K562 (cell line): ENCODE measurements at regions not wholly inside any gene's neighbourhood (a gene's known extent, or its start where the extent isn't known, plus 50 kb on each side); places are given as distances from the start of the nearest gene placed in this dataset.

Experiments used
- ATAC-seq: fragments of 200-7000 bp; cut with Tn5 transposase; 3 replicates; pipeline ENCODE4 v1.9.1; 2020; ENCODE audit warnings: moderate library complexity
- BruUV-seq: library from RNA; stranded (reverse); fragments of 400-500 nt; replicated peaks from 2 replicates; lab custom pipeline; 2021; lab: Mats Ljungman, UMichigan
- CTCF ChIA-PET: fragments of 300-600 bp; formaldehyde crosslinking; extraction: SDS; loops from one replicate; lab custom pipeline; 2021; ENCODE audit warnings: low intra/inter-chr PET ratio; lab: Yijun Ruan, JAX
- POLR2A ChIA-PET: fragments of 300-600, 350-650 bp; sonication (Branson Sonifier 250); formaldehyde crosslinking; extraction: SDS; loops from one replicate; lab custom pipeline; 2021; ENCODE audit warnings: antibody characterized with exemption, inconsistent platforms; lab: Yijun Ruan, JAX
- DNase-seq, 4 experiments: peaks; one replicate each; pipeline versions ENCODE4 v3.0.0 to v3.0.0-alpha.2; 2011 to 2018; ENCODE audit warnings: low spot score in 3 of 4, mixed read lengths in 3 of 4; ENCODE audit errors: extremely low read depth in 1 of 4
- FAIRE-seq: peaks from 2 replicates; lab custom pipeline; 2011; peaks lifted over from hg19 to GRCh38; lab: Jason Lieb, UNC
- H2AFZ ChIP-seq: 2 replicates; pipeline ENCODE4 v1.6.0; 2011; ENCODE audit warnings: low read depth, low read length, control low read depth, inconsistent platforms
- H3K27ac ChIP-seq: fragments of 200-600 bp; 3 replicates; pipeline ENCODE4 v1.8.0; 2011; ENCODE audit warnings: low read depth, mild to moderate bottlenecking, control low read depth, inconsistent platforms, low read length, moderate library complexity, mixed read lengths; ENCODE audit errors: extremely low read depth
- H3K27me3 ChIP-seq, 2 experiments: fragments of 300-600 bp in 1 of 2; 2 replicates in 1 of 2; 3 replicates in 1 of 2; pipeline versions ENCODE4 v1.6.0 to v1.8.0; 2011; ENCODE audit warnings: inconsistent platforms in 2 of 2, low read length in 2 of 2, mild to moderate bottlenecking in 1 of 2, mixed read lengths in 1 of 2, moderate library complexity in 1 of 2; ENCODE audit not compliant: control insufficient read depth in 2 of 2, insufficient read depth in 2 of 2
- H3K36me3 ChIP-seq: fragments of 300-600 bp; 3 replicates; pipeline ENCODE4 v1.8.0; 2011; ENCODE audit warnings: mild to moderate bottlenecking, low read length, inconsistent platforms; ENCODE audit not compliant: control insufficient read depth, insufficient read depth
- H3K4me1 ChIP-seq, 2 experiments: fragments of 200-600 bp in 1 of 2; replicated peaks in 1 of 2; 2 replicates in 1 of 2; 3 replicates in 1 of 2; pipeline versions ENCODE4 v1.5.1 to v1.8.0; 2011; ENCODE audit warnings: inconsistent platforms in 2 of 2, low read length in 2 of 2, mild to moderate bottlenecking in 1 of 2, mixed read lengths in 1 of 2, moderate library complexity in 1 of 2; ENCODE audit not compliant: control insufficient read depth in 2 of 2, insufficient read depth in 2 of 2
- H3K4me2 ChIP-seq: 2 replicates; pipeline ENCODE4 v1.6.1; 2011; ENCODE audit warnings: low read length, control low read depth, inconsistent platforms, mixed read lengths; ENCODE audit not compliant: insufficient read depth
- H3K4me3 ChIP-seq: fragments of 200-600 bp; sonication (generic), shearing (Covaris generic); 2 replicates; pipeline ENCODE4 v1.5.1; 2016; ENCODE audit warnings: control low read depth, inconsistent platforms
- H3K79me2 ChIP-seq: fragments of 200-600 bp; 3 replicates; pipeline ENCODE4 v1.8.0; 2011; ENCODE audit warnings: low read length, inconsistent platforms; ENCODE audit not compliant: control insufficient read depth, insufficient read depth
- H3K9ac ChIP-seq, 2 experiments: 2 replicates each; pipeline versions ENCODE4 v1.6.0 to v1.6.1; 2011; ENCODE audit warnings: low read depth in 2 of 2, low read length in 2 of 2, control low read depth in 1 of 2, inconsistent platforms in 1 of 2, mild to moderate bottlenecking in 1 of 2, mixed read lengths in 1 of 2; ENCODE audit not compliant: insufficient read depth in 1 of 2
- H3K9me1 ChIP-seq: one replicate; pipeline ENCODE4 v1.6.0; 2011; ENCODE audit warnings: inconsistent platforms, mild to moderate bottlenecking, low read length, moderate library complexity; ENCODE audit not compliant: control insufficient read depth, insufficient read depth
- H3K9me3 ChIP-seq: replicated peaks from 2 replicates; pipeline ENCODE4 v1.5.1; 2011; ENCODE audit warnings: low read depth, low read length, inconsistent platforms; ENCODE audit not compliant: control insufficient read depth, insufficient read depth
- H4K20me1 ChIP-seq: replicated peaks from 2 replicates; pipeline ENCODE4 v1.6.1; 2011; ENCODE audit warnings: low read length, inconsistent platforms, mixed read lengths; ENCODE audit not compliant: control insufficient read depth, insufficient read depth
- AFF1 ChIP-seq, 2 experiments: fragments of 450-650 bp; IDR thresholded peaks; 2 replicates each; pipeline ENCODE4 v1.6.1; 2018; ENCODE audit warnings: mild to moderate bottlenecking in 2 of 2, low read depth in 1 of 2; ENCODE audit not compliant: partially characterized antibody in 2 of 2
- CBX2 ChIP-seq: fragments of 200-600 bp; sonication (generic); IDR thresholded peaks from one replicate; pipeline ENCODE4 v1.6.1; 2012; ENCODE audit warnings: mild to moderate bottlenecking, low read length, inconsistent platforms; ENCODE audit not compliant: insufficient read depth, poor library complexity, severe bottlenecking
- FUS ChIP-seq: fragments of 200-400 bp; formaldehyde crosslinking; optimal IDR thresholded peaks from 2 replicates; pipeline ENCODE3; 2017; ENCODE audit warnings: low read depth, low read length
- KDM1A ChIP-seq, 2 experiments: fragments of 450-650 bp; IDR thresholded peaks; 2 replicates each; pipeline ENCODE4 v1.6.1; 2016; ENCODE audit warnings: mild to moderate bottlenecking in 2 of 2
- NFIX ChIP-seq: fragments of 250-450 bp; sonication (Bioruptor Pico); IDR thresholded peaks from 2 replicates; pipeline ENCODE4 v1.4.0; 2020; ENCODE audit warnings: low read depth, mild to moderate bottlenecking, moderate library complexity
- POLR2AphosphoS5 ChIP-seq: IDR thresholded peaks from 2 replicates; pipeline ENCODE4 v1.6.1; 2011; ENCODE audit warnings: mild to moderate bottlenecking, low read depth, low read length, moderate library complexity; ENCODE audit not compliant: control insufficient read depth, insufficient read depth
- RBFOX2 ChIP-seq: fragments of 200-400 bp; formaldehyde crosslinking; IDR thresholded peaks from 2 replicates; pipeline ENCODE4 v1.6.1; 2017; ENCODE audit warnings: low read depth, mild to moderate bottlenecking, low read length, moderate library complexity
- TOE1 ChIP-seq, 2 experiments: fragments of 450-650 bp in 1 of 2; sonication (generic) in 1 of 2; formaldehyde crosslinking in 1 of 2; IDR thresholded peaks; 2 replicates each; pipeline versions ENCODE4 v1.7.1 to v1.8.0; 2016 to 2022; ENCODE audit warnings: borderline replicate concordance in 2 of 2, mild to moderate bottlenecking in 2 of 2, antibody characterized with exemption in 1 of 2, inconsistent platforms in 1 of 2, low read depth in 1 of 2, missing genetic modification reagents in 1 of 2, moderate library complexity in 1 of 2
- ZC3H4 ChIP-seq: sonication (generic); formaldehyde crosslinking; IDR thresholded peaks from 2 replicates; pipeline ENCODE4 v1.9.0; 2021; ENCODE audit warnings: missing genetic modification reagents, borderline replicate concordance
- ZNF408 ChIP-seq: fragments of 250-450 bp; sonication (Bioruptor Pico); IDR thresholded peaks from 2 replicates; pipeline ENCODE4 v1.4.0; 2020; ENCODE audit warnings: low read depth, mild to moderate bottlenecking, moderate library complexity
- ZNF561 ChIP-seq: fragments of 450-650 bp; formaldehyde crosslinking; conservative IDR thresholded peaks from 2 replicates; pipeline ENCODE4 v1.4.0; 2020; ENCODE audit warnings: mild to moderate bottlenecking, moderate library complexity
- WGBS: fragments of 100-300 bp; shearing (Covaris generic); methylation state at CpG from one replicate; pipeline ENCODE4 v1.1.6; 2016; ENCODE audit warnings: low coverage, mixed read lengths; ENCODE audit not compliant: insufficient coverage; ENCODE audit errors: missing lambda C conversion rate; 5-methylcytosine and 5-hydroxymethylcytosine counted together
- in situ Hi-C: fragments of 300-500 bp; cut with MboI; formaldehyde crosslinking; loops from 4 replicates; pipeline ENCODE4 v1.15.0; 2018; ENCODE audit warnings: inconsistent platforms, mixed read lengths
- intact Hi-C: fragments of 100-400 bp; cut with micrococcal nuclease; formaldehyde crosslinking; loops from 2 replicates; pipeline ENCODE4 v1.14.2; 2022
- TF ChIP-seq, protein P1 (sequence below): fragments of 450-650 bp; IDR thresholded peaks from 2 replicates; pipeline ENCODE4 v1.6.1; 2016; ENCODE audit warnings: antibody characterized with exemption
- TF ChIP-seq, protein P2 (sequence below): IDR thresholded peaks from 2 replicates; pipeline ENCODE4 v1.6.1; 2011; ENCODE audit warnings: borderline replicate concordance, low read depth, mild to moderate bottlenecking, moderate library complexity, low read length; ENCODE audit not compliant: insufficient read depth, poor library complexity, severe bottlenecking

DNA sequence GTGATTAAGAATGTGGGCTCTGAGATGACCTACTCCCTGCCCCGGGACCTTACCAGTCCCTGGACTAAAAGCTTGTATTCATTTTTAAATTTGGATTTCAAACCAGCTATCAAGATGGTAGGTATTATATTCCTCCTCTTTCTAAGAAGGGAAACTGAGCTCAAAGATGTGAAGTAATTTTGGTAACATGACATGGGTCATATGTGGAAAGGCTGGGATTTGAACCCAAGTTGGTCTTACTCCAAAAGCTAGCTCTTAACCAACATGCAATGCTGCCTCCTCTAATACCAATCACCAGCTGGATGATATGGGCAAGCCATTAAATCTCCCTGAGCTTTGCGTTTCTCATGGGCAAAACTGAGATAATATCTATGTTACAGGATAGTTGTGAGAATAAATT, 166.4 kb upstream of the SLC38A2 start:
- no peak overlapping the region for H2AFZ ChIP-seq
- no peaks in the 10 kb centered on the region for H3K9me3 ChIP-seq
- no peak for FAIRE-seq
- no peaks in the 10 kb centered on the region for H3K27me3 ChIP-seq
- H3K36me3 ChIP-seq, result no peaks in the 10 kb centered on the region
- in situ Hi-C loops (no loop called here), intact Hi-C loops (no loop called here)
- 30% methylated on average over 2 of the region's 2 CpGs for whole genome bisulfite sequencing
- no peaks in the 10 kb centered on the region for H3K79me2 ChIP-seq
- no peaks in the 10 kb centered on the region for H4K20me1 ChIP-seq
- no TSS peak for BruUV-seq
- ChIA-PET CTCF (no interaction called here), POLR2A (no interaction called here)
- peaks cover 3 to 17% of the 10 kb centered on the region in 2 experiments; a peak in 3 of 5 replicates for H3K4me1 ChIP-seq
- no peaks in the 10 kb centered on the region for H3K9me1 ChIP-seq
- no peak overlapping the region for H3K4me3 ChIP-seq
- H3K9ac ChIP-seq, result no peak overlapping the region
- no peak for ATAC-seq
- H3K27ac ChIP-seq, result no peak overlapping the region
- DNase-seq, result no peak
- H3K4me2 ChIP-seq, result no peak overlapping the region
- TF ChIP-seq NFIX (CRISPR knock-in tag) (no peak), FUS (no peak), ZC3H4 (CRISPR knock-in tag) (no peak), CBX2 (no peak), ZNF561 (CRISPR knock-in tag) (no peak), KDM1A (IDR thresholded peaks at IDR 0.05) (no peak), AFF1 (IDR thresholded peaks at IDR 0.05; ENCODE audit: low read depth in 1 of 2, partially characterized antibody in 2 of 2) (no peak), POLR2AphosphoS5 (no peak), RBFOX2 (no peak), ZNF408 (CRISPR knock-in tag) (no peak), TOE1 (IDR thresholded peaks at IDR 0.05; ENCODE audit: borderline replicate concordance) (no peak), TOE1 (CRISPR knock-in tag; IDR thresholded peaks at IDR 0.05; ENCODE audit: borderline replicate concordance, low read depth) (no peak)
- TF ChIP-seq, protein P1, sequence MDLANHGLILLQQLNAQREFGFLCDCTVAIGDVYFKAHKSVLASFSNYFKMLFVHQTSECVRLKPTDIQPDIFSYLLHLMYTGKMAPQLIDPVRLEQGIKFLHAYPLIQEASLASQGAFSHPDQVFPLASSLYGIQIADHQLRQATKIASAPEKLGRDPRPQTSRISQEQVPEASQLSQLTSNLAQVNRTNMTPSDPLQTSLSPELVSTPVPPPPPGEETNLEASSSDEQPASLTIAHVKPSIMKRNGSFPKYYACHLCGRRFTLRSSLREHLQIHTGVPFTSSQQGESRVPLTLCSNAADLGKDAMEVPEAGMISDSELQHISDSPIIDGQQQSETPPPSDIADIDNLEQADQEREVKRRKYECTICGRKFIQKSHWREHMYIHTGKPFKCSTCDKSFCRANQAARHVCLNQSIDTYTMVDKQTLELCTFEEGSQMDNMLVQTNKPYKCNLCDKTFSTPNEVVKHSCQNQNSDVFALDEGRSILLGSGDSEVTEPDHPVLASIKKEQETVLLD, result no peak
- TF ChIP-seq, protein P2, sequence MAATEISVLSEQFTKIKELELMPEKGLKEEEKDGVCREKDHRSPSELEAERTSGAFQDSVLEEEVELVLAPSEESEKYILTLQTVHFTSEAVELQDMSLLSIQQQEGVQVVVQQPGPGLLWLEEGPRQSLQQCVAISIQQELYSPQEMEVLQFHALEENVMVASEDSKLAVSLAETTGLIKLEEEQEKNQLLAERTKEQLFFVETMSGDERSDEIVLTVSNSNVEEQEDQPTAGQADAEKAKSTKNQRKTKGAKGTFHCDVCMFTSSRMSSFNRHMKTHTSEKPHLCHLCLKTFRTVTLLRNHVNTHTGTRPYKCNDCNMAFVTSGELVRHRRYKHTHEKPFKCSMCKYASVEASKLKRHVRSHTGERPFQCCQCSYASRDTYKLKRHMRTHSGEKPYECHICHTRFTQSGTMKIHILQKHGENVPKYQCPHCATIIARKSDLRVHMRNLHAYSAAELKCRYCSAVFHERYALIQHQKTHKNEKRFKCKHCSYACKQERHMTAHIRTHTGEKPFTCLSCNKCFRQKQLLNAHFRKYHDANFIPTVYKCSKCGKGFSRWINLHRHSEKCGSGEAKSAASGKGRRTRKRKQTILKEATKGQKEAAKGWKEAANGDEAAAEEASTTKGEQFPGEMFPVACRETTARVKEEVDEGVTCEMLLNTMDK, result no peak
